Loucy (cell line): ENCODE measurements at regions not wholly inside any gene's neighbourhood (a gene's known extent, or its start where the extent isn't known, plus 50 kb on each side); places are given as distances from the start of the nearest gene placed in this dataset.

Experiments
- H2AFZ ChIP-seq: fragments of 200-600 bp; sonication (generic); 2 replicates; pipeline ENCODE4 v1.6.0; 2016; ENCODE audit warnings: antibody characterized with exemption, mild to moderate bottlenecking, low read length, moderate library complexity
- H3F3A ChIP-seq: fragments of 200-600 bp; 2 replicates; pipeline ENCODE4 v1.6.0; 2016; ENCODE audit warnings: antibody characterized with exemption, low read depth, mild to moderate bottlenecking
- H3K27me3 ChIP-seq: fragments of 200-600 bp; sonication (generic); 2 replicates; pipeline ENCODE4 v1.6.1; 2014; ENCODE audit warnings: low read length, mild to moderate bottlenecking; ENCODE audit not compliant: insufficient read depth, poor library complexity, severe bottlenecking
- H3K36me3 ChIP-seq: fragments of 200-600 bp; sonication (generic); 2 replicates; pipeline ENCODE4 v1.6.1; 2016; ENCODE audit warnings: low read length; ENCODE audit not compliant: insufficient read depth
- H3K4me1 ChIP-seq: fragments of 200-600 bp; sonication (generic); 2 replicates; pipeline ENCODE4 v1.5.1; 2014; ENCODE audit warnings: low read length, mild to moderate bottlenecking; ENCODE audit not compliant: insufficient read depth, poor library complexity, severe bottlenecking
- H3K4me2 ChIP-seq: fragments of 200-600 bp; sonication (generic); 2 replicates; pipeline ENCODE4 v1.6.0; 2014; ENCODE audit warnings: antibody characterized with exemption, low read length, low read depth, mild to moderate bottlenecking; ENCODE audit not compliant: poor library complexity, severe bottlenecking
- H3K4me3 ChIP-seq: fragments of 200-600 bp; sonication (generic); 2 replicates; pipeline ENCODE4 v1.5.1; 2014; ENCODE audit warnings: low read length, mild to moderate bottlenecking, mixed read lengths; ENCODE audit not compliant: poor library complexity, severe bottlenecking
- H3K79me2 ChIP-seq: fragments of 200-600 bp; sonication (generic); 2 replicates; pipeline ENCODE4 v1.6.1; 2014; ENCODE audit warnings: low read length; ENCODE audit not compliant: insufficient read depth
- H3K9ac ChIP-seq: fragments of 200-600 bp; sonication (generic); 2 replicates; pipeline ENCODE4 v1.6.0; 2014; ENCODE audit warnings: mild to moderate bottlenecking, low read depth, low read length, moderate library complexity; ENCODE audit not compliant: poor library complexity, severe bottlenecking
- H3K9me2 ChIP-seq: fragments of 200-600 bp; sonication (generic); replicated peaks from 2 replicates; pipeline ENCODE4 v1.6.1; 2016; ENCODE audit warnings: low read depth, low read length, mixed read lengths
- H3K9me3 ChIP-seq: fragments of 200-600 bp; sonication (generic); 2 replicates; pipeline ENCODE4 v1.6.1; 2014; ENCODE audit warnings: mild to moderate bottlenecking, antibody characterized with exemption, low read length, low read depth; ENCODE audit not compliant: insufficient read depth
- H4K20me1 ChIP-seq: fragments of 200-600 bp; sonication (generic); 2 replicates; pipeline ENCODE4 v1.6.0; 2014; ENCODE audit warnings: antibody characterized with exemption, low read length, mild to moderate bottlenecking; ENCODE audit not compliant: insufficient read depth, poor library complexity, severe bottlenecking
- CTCF ChIP-seq: fragments of 200-600 bp; sonication (generic); conservative IDR thresholded peaks from 2 replicates; pipeline ENCODE4 v1.5.1; 2014; ENCODE audit warnings: mild to moderate bottlenecking, antibody characterized with exemption, low read length
- EZH2phosphoT487 ChIP-seq: fragments of 200-600 bp; IDR thresholded peaks from 2 replicates; pipeline ENCODE4 v1.6.1; 2018; ENCODE audit warnings: antibody characterized with exemption, mild to moderate bottlenecking, moderate library complexity, borderline replicate concordance

- H3K79me2 ChIP-seq: no peaks in the 10 kb centered on the region
- H4K20me1 ChIP-seq: no peaks in the 10 kb centered on the region
- no peaks in the 10 kb centered on the region for H3F3A ChIP-seq
- H3K4me1 ChIP-seq: no peaks in the 10 kb centered on the region
- H3K4me2 ChIP-seq: no peak overlapping the region
- no peaks in the 10 kb centered on the region for H3K9me2 ChIP-seq
- no peaks in the 10 kb centered on the region for H3K27me3 ChIP-seq
- TF ChIP-seq CTCF (no peak), EZH2phosphoT487 (no peak)
- H3K36me3 ChIP-seq: no peaks in the 10 kb centered on the region
- no peak overlapping the region for H3K4me3 ChIP-seq
- H2AFZ ChIP-seq: no peak overlapping the region
- H3K9me3 ChIP-seq: no peaks in the 10 kb centered on the region
- no peak overlapping the region for H3K9ac ChIP-seq
These were observed 74.0 kb upstream of the PELI1 start for GRCh38 chr2:64218137-64218802.

- Histone ChIP-seq H3F3A (no peaks in the 10 kb centered on the region), H4K20me1 (no peaks in the 10 kb centered on the region), H3K9me3 (no peaks in the 10 kb centered on the region), H3K4me1 (no peaks in the 10 kb centered on the region), H3K4me2 (no peak overlapping the region), H3K79me2 (no peaks in the 10 kb centered on the region), H3K4me3 (no peak overlapping the region), H3K36me3 (no peaks in the 10 kb centered on the region), H3K27me3 (no peaks in the 10 kb centered on the region), H3K9me2 (no peaks in the 10 kb centered on the region), H3K9ac (no peak overlapping the region), H2AFZ (no peak overlapping the region)
- TF ChIP-seq CTCF (no peak), EZH2phosphoT487 (no peak)
These were observed 74.9 kb upstream of the PELI1 start for GRCh38 chr2:64219149-64219548.

- TF ChIP-seq EZH2phosphoT487 (no peak), CTCF (no peak)
- Histone ChIP-seq H3K79me2 (no peaks in the 10 kb centered on the region), H3K36me3 (no peaks in the 10 kb centered on the region), H4K20me1 (no peaks in the 10 kb centered on the region), H2AFZ (no peak overlapping the region), H3K9ac (no peak overlapping the region), H3K9me2 (no peaks in the 10 kb centered on the region), H3K4me1 (no peaks in the 10 kb centered on the region), H3K27me3 (no peaks in the 10 kb centered on the region), H3K4me3 (no peak overlapping the region), H3K4me2 (no peak overlapping the region), H3K9me3 (no peaks in the 10 kb centered on the region), H3F3A (no peaks in the 10 kb centered on the region)
These were observed 76.0 kb upstream of the PELI1 start for GRCh38 chr2:64220265-64220664.
